CD4-positive, alpha-beta T cell treated with Interleukin-1 beta for 1 hour (primary cell): ENCODE measurements at regions not wholly inside any gene's neighbourhood (a gene's known extent, or its start where the extent isn't known, plus 50 kb on each side); places are given as distances from the start of the nearest gene placed in this dataset.
"Not testable (repeated sequence)": the region's sequence is repeated elsewhere in the genome, so short reads cannot be mapped to it uniquely, and the experiment has no call there.

Experiments
- DNase-seq, 2 donors: peaks; one replicate each; pipeline ENCODE4 v3.0.0-alpha.2; 2020 to 2022

DNA sequence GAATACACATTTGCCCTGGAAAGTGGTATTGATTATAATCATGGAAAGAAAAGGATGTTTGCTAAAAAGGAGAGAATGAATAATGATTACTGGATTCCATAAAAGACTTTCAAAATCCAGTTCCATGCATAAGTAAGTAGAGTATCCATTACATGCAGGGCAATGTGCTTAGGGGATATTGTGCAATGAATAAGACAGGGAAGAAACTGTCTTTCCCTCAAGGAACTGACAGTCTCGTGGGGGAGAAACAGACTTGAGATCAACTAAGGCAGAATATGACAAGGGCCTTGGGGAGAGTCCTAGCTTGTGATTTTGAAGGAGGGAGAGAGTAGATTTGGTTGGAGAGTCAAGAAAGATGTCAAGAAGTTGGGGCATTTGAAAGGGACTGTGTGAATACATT is 130.6 kb downstream of the SPP2 start:
- no peak for DNase-seq

GRCh38 chr2:234179031-234179363 is 128.5 kb downstream of the SPP2 start:
- DNase-seq, result no peak

GRCh38 chr2:234178330-234179030 is 128.0 kb downstream of the SPP2 start:
- DNase-seq, result no peak

DNA sequence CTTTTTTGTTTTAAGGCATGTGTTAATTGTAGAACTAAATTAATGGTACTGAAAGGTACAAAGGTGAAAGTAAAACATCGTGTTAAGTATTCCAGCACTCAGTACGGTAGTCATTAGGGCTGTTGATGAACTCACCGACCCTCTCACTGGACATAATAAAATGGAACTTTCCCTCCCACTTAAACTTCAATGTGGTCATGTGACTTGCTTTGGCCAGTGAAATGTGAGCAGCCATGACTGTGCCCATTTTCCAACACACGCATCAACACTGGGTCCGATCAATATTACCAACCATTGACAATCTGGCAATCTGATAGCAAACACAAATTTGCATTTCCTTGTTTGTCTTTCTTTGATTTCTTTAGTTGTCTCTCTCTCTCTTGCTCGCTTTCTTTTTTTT is 125.1 kb downstream of the SPP2 start:
- no peak for DNase-seq

DNA sequence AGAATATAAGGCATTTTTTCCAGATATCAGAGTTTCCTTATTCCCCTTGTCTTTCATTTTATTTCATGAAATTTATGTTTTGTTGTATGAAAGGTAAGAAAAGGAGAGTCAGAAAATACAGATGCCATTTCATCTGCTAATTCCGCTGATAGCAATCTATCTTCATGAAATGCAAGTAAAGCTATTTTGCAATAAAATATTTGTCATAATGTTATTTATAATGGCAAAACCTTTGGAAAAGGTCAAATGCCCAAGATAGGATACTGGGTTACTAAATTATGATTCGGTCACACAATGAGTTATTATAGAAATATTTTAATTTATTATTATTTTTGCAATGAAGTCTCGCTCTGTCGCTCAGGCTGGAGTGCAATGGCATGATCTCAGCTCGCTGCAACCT is 124.2 kb downstream of the SPP2 start:
- DNase-seq, result no peak

DNA sequence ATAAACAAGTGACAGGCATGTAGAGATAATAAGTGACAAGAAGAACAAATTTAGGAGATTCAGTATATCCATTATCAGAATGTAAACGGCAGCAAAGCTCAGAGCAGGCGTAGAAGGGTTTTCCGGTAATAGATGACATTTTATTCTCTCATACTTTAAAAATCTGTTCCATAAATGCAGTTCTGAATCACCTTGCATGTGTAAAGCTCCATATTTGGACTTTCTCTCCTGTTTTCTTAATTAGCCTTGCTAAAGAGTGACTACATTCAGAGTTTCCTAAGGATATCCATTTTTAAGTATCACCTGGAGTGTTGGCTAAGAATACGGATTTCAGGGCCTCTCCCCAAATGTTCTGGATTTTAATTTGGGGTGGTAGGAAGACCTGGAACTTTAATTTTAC is 122.0 kb downstream of the SPP2 start:
- DNase-seq, result no peak

- DNase-seq, result no peak
Measured at GRCh38 chr2:234172066-234172465, 121.6 kb downstream of the SPP2 start.

DNA sequence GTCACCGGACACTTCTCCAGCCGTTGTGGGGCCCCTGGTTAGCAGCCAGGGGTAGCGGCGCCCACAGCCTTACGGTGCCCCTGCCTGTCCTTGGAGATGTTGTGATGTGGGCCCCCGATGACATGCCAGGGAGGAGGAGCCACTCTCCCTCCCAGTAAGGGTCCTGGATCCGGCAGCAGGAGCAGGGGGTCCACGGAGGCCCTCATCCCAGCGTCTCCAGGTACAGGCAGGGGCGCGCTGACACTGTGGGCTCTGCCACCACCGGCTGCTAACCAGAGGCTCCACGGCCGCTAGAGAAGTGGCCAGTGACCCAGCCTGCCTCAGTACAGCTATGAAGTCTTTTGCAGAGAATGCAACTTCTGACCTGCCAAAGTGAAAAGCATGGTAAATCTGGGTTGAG is 121.2 kb downstream of the SPP2 start:
- no peak for DNase-seq

DNA sequence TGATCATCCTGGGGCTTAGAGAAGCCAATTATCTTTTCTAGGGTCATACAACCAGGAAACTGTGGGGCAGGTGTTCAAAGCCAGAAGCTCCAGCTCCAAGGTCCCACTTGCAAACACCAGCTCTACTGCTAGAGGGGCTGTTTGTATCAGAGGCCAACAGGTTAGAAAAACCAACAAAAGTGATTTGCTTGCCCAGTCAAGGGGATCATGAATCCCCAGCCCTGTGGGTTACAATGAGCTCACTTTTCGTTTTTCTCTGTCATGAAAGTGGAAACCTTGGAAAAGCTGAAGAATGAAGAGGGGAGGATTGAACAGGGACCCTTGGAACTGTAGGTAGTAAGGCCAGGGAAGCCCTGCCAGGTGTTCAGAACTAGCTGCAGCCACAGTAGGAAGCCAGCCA is 119.2 kb downstream of the SPP2 start:
- DNase-seq, result no peak

- not testable (repeated sequence) for DNase-seq
Measured at GRCh38 chr2:234168605-234169570, 118.4 kb downstream of the SPP2 start.

GRCh38 chr2:234166531-234166930 is 116.0 kb downstream of the SPP2 start:
- no peak for DNase-seq

- DNase-seq, result no peak
Measured at GRCh38 chr2:234165421-234165820, 114.9 kb downstream of the SPP2 start.

- peak; percentile 51 to 78 for DNase-seq
Measured at GRCh38 chr2:234164493-234165413, 114.3 kb downstream of the SPP2 start.

GRCh38 chr2:234163510-234164045 is 113.1 kb downstream of the SPP2 start:
- DNase-seq, result no peak

DNA sequence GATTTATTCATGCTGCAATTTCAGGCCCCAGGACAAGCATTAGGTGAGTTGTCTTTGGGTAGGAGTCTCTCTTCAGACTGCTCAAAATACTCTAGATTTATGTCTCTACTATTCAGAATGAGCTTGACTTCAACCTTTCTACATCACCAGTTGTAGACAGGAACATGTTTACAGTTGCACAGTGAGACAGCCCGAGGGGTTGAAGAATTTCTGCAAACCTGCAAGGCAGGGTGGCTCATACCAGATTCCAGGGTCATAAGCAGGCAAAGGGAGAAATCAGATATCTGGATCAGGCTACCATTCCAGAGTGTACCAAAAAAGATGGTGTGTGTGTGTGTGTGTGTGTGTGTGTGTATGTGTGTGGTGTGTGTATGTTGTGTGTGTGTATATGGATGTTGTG is 112.4 kb downstream of the SPP2 start:
- DNase-seq, result no peak

- no peak for DNase-seq
Measured at GRCh38 chr2:234161932-234162331, 111.4 kb downstream of the SPP2 start.

DNA sequence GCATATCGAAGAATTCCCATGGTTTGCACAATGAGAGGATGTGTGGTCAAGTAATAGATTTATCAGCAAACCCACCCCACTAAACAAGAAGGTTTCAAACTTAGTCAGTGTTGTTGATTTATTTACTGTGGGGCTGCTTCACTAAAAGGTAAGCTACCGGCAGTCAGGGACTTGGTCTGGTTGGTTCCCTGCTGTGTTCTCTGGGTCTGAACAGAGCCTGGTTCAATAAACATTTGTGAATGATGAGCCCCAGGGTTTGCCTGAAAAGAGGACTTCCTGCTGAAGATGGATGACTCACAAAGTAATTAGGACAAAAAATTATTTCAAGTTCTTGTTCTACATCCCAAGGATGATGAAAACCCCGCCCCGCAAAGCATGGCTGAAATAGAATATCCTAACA is 108.3 kb downstream of the SPP2 start:
- no peak for DNase-seq

GRCh38 chr2:234157817-234158588 is 107.5 kb downstream of the SPP2 start:
- DNase-seq, result no peak

GRCh38 chr2:234156326-234156725 is 105.8 kb downstream of the SPP2 start:
- DNase-seq, result no peak

GRCh38 chr2:234152835-234153234 is 102.3 kb downstream of the SPP2 start:
- not testable (repeated sequence) for DNase-seq

DNA sequence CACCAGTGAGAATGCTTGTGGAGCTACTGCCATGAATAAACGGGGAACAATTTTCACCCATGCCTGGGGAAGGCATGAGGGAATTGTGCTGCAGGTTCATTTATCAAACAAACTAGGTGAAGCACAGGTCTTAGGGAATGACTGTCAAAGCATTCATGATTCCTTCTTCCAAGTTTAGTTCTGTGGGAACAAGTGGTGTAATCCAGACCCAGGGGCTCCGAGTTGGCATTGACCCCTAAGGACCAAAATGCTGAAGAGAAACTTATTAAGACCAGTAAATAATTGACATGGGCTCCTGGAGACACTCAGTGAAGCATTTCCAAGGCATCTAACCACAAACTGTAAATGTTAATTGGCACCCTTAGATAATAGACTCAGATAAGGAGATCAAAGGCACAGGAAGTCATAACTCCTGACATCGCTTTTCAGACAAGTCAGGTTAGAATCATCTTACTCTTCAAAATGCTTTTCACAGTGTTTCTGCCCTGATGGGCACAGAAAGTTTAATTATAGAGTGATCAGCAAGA is 96.9 kb downstream of the SPP2 start:
- peak in 1 of 2 donors; percentile 70 for DNase-seq
